Tibial artery (tissue), 4 donors: ENCODE measurements at regions not wholly inside any gene's neighbourhood (a gene's known extent, or its start where the extent isn't known, plus 50 kb on each side); places are given as distances from the start of the nearest gene placed in this dataset.

Experiments
- DNase-seq, 2 donors: peaks; one replicate each; pipeline ENCODE4 v3.0.0-alpha.2; 2019
- H3K27ac ChIP-seq, 2 donors: fragments of 200-600 bp; sonication (generic) in 1 of 2; 1 replicate in 1 of 2; 2 replicates in 1 of 2; pipeline ENCODE4 v1.5.1; 2018 to 2019; ENCODE audit warnings: mild to moderate bottlenecking in 1 of 2
- H3K27me3 ChIP-seq, 2 donors: fragments of 200-600 bp; sonication (generic) in 1 of 2; one replicate each; pipeline versions ENCODE4 v1.5.1 to v1.6.0; 2016 to 2019
- H3K36me3 ChIP-seq, 3 donors: fragments of 200-600 bp; sonication (generic) in 2 of 3; one replicate each; pipeline ENCODE4 v1.5.1; 2016 to 2019; ENCODE audit warnings: mild to moderate bottlenecking in 2 of 3
- H3K4me1 ChIP-seq, 4 donors: fragments of 200-600 bp; sonication (generic) in 2 of 4; 1 replicate in 3 of 4; 2 replicates in 1 of 4; pipeline ENCODE4 v1.5.1; 2016 to 2019
- H3K4me3 ChIP-seq, 2 donors: fragments of 200-600 bp; sonication (generic) in 1 of 2; 1 replicate in 1 of 2; 2 replicates in 1 of 2; pipeline ENCODE4 v1.5.1; 2018 to 2019; ENCODE audit warnings: mild to moderate bottlenecking in 2 of 2
- H3K9me3 ChIP-seq, 3 donors: fragments of 200-600 bp; sonication (generic) in 1 of 3; one replicate each; pipeline ENCODE4 v1.5.1; 2016 to 2019
- intact Hi-C: fragments of 100-400 bp; cut with DNase I; formaldehyde crosslinking; loops from one replicate; pipeline ENCODE4 v1.15.0; 2023; ENCODE audit warnings: low total_unique reads
- TF ChIP-seq, protein P1 (sequence below), 2 experiments: fragments of 200-600 bp in 1 of 2; fragments of 450-650 bp in 1 of 2; IDR thresholded peaks; one replicate each; pipeline ENCODE4 v1.5.1; 2017 to 2019; ENCODE audit warnings: antibody characterized with exemption in 2 of 2, mild to moderate bottlenecking in 1 of 2, moderate library complexity in 1 of 2

DNA sequence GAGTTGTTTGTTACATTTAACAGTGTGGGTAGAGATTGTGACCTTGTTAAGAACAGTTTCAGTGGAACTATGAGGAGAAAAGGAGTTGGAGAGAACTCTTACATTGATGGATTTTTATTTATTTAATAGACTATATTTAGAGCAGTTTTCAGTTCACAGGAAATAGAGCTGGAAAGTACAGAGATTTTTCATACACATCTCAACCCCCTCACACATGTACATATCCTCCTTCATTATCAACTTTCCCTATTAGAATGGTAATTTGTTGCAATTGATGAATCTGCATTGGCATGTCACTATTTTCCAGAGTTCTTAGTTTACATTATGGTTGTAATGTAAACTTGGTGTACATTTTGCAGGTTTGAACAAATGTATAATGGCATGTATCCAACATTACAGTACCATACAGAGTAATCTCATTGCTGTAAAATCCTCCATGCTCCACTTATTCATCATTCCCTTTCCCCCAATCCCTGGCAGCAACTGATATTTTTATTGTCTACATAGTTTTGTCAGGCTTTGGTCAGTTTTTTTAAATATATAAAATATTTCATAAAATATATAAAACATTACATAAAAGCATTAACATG, 756.6 kb upstream of the DPPA4 start:
- DNase-seq, result no peak

GRCh38 chr3:110099711-110100110, 762.4 kb upstream of the DPPA4 start:
- Histone ChIP-seq H3K27ac (no peak overlapping the region), H3K4me3 (no peak overlapping the region), H3K9me3 (no peaks in the 10 kb centered on the region), H3K36me3 (no peaks in the 10 kb centered on the region), H3K4me1 (no peaks in the 10 kb centered on the region), H3K27me3 (no peaks in the 10 kb centered on the region)
- no peak for DNase-seq
- intact Hi-C loops, result no loop called here
- TF ChIP-seq, protein P1, sequence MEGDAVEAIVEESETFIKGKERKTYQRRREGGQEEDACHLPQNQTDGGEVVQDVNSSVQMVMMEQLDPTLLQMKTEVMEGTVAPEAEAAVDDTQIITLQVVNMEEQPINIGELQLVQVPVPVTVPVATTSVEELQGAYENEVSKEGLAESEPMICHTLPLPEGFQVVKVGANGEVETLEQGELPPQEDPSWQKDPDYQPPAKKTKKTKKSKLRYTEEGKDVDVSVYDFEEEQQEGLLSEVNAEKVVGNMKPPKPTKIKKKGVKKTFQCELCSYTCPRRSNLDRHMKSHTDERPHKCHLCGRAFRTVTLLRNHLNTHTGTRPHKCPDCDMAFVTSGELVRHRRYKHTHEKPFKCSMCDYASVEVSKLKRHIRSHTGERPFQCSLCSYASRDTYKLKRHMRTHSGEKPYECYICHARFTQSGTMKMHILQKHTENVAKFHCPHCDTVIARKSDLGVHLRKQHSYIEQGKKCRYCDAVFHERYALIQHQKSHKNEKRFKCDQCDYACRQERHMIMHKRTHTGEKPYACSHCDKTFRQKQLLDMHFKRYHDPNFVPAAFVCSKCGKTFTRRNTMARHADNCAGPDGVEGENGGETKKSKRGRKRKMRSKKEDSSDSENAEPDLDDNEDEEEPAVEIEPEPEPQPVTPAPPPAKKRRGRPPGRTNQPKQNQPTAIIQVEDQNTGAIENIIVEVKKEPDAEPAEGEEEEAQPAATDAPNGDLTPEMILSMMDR (IDR thresholded peaks at IDR 0.05), result no peak

More for the DNA sequence above, 756.6 kb upstream of the DPPA4 start:
- Histone ChIP-seq H3K4me3 (no peak overlapping the region), H3K36me3 (no peaks in the 10 kb centered on the region), H3K27me3 (no peaks in the 10 kb centered on the region), H3K4me1 (peaks cover 0 to 11% (median 0%) of the 10 kb centered on the region in 4 donors), H3K9me3 (no peaks in the 10 kb centered on the region), H3K27ac (no peak overlapping the region)
- TF ChIP-seq, protein P1 (IDR thresholded peaks at IDR 0.05), result no peak
- intact Hi-C loops, result no loop called here

GRCh38 chr3:110101361-110101760, 764.0 kb upstream of the DPPA4 start:
- Histone ChIP-seq H3K27ac (no peak overlapping the region), H3K9me3 (no peaks in the 10 kb centered on the region), H3K4me1 (no peaks in the 10 kb centered on the region), H3K27me3 (no peaks in the 10 kb centered on the region), H3K36me3 (no peaks in the 10 kb centered on the region), H3K4me3 (no peak overlapping the region)
- intact Hi-C loops, result no loop called here
- DNase-seq, result no peak
- TF ChIP-seq, protein P1 (IDR thresholded peaks at IDR 0.05), result no peak

- DNase-seq, result no peak
- no peaks in the 10 kb centered on the region for H3K36me3 ChIP-seq
- no peaks in the 10 kb centered on the region for H3K27me3 ChIP-seq
- TF ChIP-seq, protein P1 (IDR thresholded peaks at IDR 0.05), result no peak
- H3K4me1 ChIP-seq, result no peaks in the 10 kb centered on the region
- no peaks in the 10 kb centered on the region for H3K9me3 ChIP-seq
- no peak overlapping the region for H3K27ac ChIP-seq
- no peak overlapping the region for H3K4me3 ChIP-seq
- intact Hi-C loops, result no loop called here
Measured at GRCh38 chr3:110106805-110107204, 769.5 kb upstream of the DPPA4 start.

DNA sequence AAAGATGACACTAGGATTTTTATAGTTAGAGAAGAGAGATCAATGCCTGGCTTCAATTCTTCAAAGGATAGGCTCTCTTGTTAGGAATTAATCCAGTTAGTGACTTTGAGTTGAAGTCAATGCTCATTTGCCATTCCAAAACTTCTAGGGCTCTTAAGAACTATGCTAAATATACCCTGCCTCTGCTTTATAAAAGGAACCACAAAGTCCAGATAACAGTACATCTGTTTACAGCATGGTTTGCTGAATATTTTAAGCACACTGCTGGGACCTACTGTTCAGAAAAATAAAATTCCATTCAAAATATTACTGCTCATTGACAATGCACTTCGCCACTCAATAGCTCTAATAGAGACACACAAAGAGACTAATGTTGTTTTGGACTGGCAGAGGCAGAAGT, 786.6 kb upstream of the DPPA4 start:
- intact Hi-C loops, result no loop called here
- H3K4me3 ChIP-seq, result no peak overlapping the region

More for the DNA sequence above, 786.6 kb upstream of the DPPA4 start:
- Histone ChIP-seq H3K27me3 (no peaks in the 10 kb centered on the region), H3K9me3 (no peaks in the 10 kb centered on the region), H3K27ac (no peak overlapping the region), H3K4me1 (no peaks in the 10 kb centered on the region), H3K36me3 (no peaks in the 10 kb centered on the region)
- no peak for DNase-seq
- TF ChIP-seq, protein P1 (IDR thresholded peaks at IDR 0.05), result no peak
